IMR-90 (cell line): ENCODE measurements at regions not wholly inside any gene's neighbourhood (a gene's known extent, or its start where the extent isn't known, plus 50 kb on each side); places are given as distances from the start of the nearest gene placed in this dataset.

Experiments
- ATAC-seq: fragments of 200-7000 bp; cut with Tn5 transposase; 2 replicates; pipeline ENCODE4 v1.9.1; 2020; ENCODE audit warnings: low read depth, mild to moderate bottlenecking, moderate library complexity
- BruUV-seq: library from RNA; stranded (reverse); fragments of 400-500 nt; replicated peaks from 2 replicates; lab custom pipeline; 2021; lab: Mats Ljungman, UMichigan
- CTCF ChIA-PET: fragments of 300-600 bp; formaldehyde crosslinking; extraction: SDS; loops from one replicate; lab custom pipeline; 2021; ENCODE audit warnings: antibody characterized with exemption; lab: Yijun Ruan, JAX
- POLR2A ChIA-PET: fragments of 300-600 bp; sonication (Branson Sonifier 250); formaldehyde crosslinking; loops from one replicate; lab custom pipeline; 2022; ENCODE audit warnings: antibody characterized with exemption; ENCODE audit not compliant: unreplicated experiment; lab: Charles Lee
- DNase-seq: peaks from one replicate; pipeline ENCODE4 v3.0.0; 2013
- H2AFZ ChIP-seq: replicated peaks from 2 replicates; pipeline ENCODE3; 2013; ENCODE audit warnings: low read length, mild to moderate bottlenecking; ENCODE audit not compliant: poor library complexity
- H2AK5ac ChIP-seq: 2 replicates; pipeline ENCODE4 v1.6.1; 2013; ENCODE audit warnings: low read depth, low read length, inconsistent platforms
- H2AK9ac ChIP-seq: replicated peaks from 2 replicates; pipeline ENCODE3; 2013; ENCODE audit warnings: mild to moderate bottlenecking, low read depth, low read length, moderate library complexity; ENCODE audit not compliant: poor library complexity
- H2BK120ac ChIP-seq: 2 replicates; pipeline ENCODE4 v1.6.1; 2013; ENCODE audit warnings: low read depth, low read length, inconsistent platforms
- H2BK15ac ChIP-seq: 3 replicates; pipeline ENCODE4 v1.6.1; 2013; ENCODE audit warnings: low read depth, low read length, inconsistent platforms
- H2BK20ac ChIP-seq: 2 replicates; pipeline ENCODE4 v1.6.1; 2013; ENCODE audit warnings: low read depth, mild to moderate bottlenecking, inconsistent platforms, low read length, moderate library complexity
- H2BK5ac ChIP-seq: 2 replicates; pipeline ENCODE4 v1.6.1; 2013; ENCODE audit warnings: mild to moderate bottlenecking, low read depth, low read length, inconsistent platforms; ENCODE audit not compliant: poor library complexity, severe bottlenecking
- H3K14ac ChIP-seq: replicated peaks from 2 replicates; pipeline ENCODE4 v1.6.1; 2013; ENCODE audit warnings: low read depth, low read length, inconsistent platforms
- H3K18ac ChIP-seq: 2 replicates; pipeline ENCODE4 v1.6.1; 2013; ENCODE audit warnings: low read depth, low read length, control low read depth
- H3K23ac ChIP-seq: 2 replicates; pipeline ENCODE4 v1.6.1; 2013; ENCODE audit warnings: low read depth, low read length, inconsistent platforms
- H3K27ac ChIP-seq: 2 replicates; pipeline ENCODE4 v1.5.1; 2013; ENCODE audit warnings: mild to moderate bottlenecking, control low read depth, low read length; ENCODE audit not compliant: insufficient read depth
- H3K27me3 ChIP-seq: 2 replicates; pipeline ENCODE4 v1.6.1; 2013; ENCODE audit warnings: low read length; ENCODE audit not compliant: control insufficient read depth, insufficient read depth
- H3K36me3 ChIP-seq: 2 replicates; pipeline ENCODE4 v1.6.1; 2013; ENCODE audit warnings: low read length, mixed read lengths; ENCODE audit not compliant: control insufficient read depth, insufficient read depth
- H3K4ac ChIP-seq: 2 replicates; pipeline ENCODE4 v1.6.1; 2013; ENCODE audit warnings: low read depth, low read length, inconsistent platforms
- H3K4me1 ChIP-seq: 2 replicates; pipeline ENCODE4 v1.6.1; 2013; ENCODE audit warnings: low read length, mixed read lengths; ENCODE audit not compliant: control insufficient read depth, insufficient read depth
- H3K4me2 ChIP-seq: 2 replicates; pipeline ENCODE4 v1.6.1; 2013; ENCODE audit warnings: low read depth, mild to moderate bottlenecking, control low read depth, low read length, moderate library complexity
- H3K4me3 ChIP-seq: 2 replicates; pipeline ENCODE4 v1.5.1; 2013; ENCODE audit warnings: low read depth, mild to moderate bottlenecking, control low read depth, low read length, moderate library complexity; ENCODE audit not compliant: insufficient read depth
- H3K56ac ChIP-seq: 2 replicates; pipeline ENCODE4 v1.6.1; 2013; ENCODE audit warnings: low read length, inconsistent platforms; ENCODE audit not compliant: insufficient read depth; ENCODE audit errors: extremely low read depth
- H3K79me1 ChIP-seq, 2 experiments: 2 replicates each; pipeline ENCODE4 v1.6.1; 2013; ENCODE audit warnings: low read length in 2 of 2, inconsistent platforms in 1 of 2, low read depth in 1 of 2
- H3K9ac ChIP-seq: 2 replicates; pipeline ENCODE4 v1.6.1; 2013; ENCODE audit warnings: low read depth, low read length, control low read depth
- H3K9me1 ChIP-seq: 2 replicates; pipeline ENCODE4 v1.6.1; 2013; ENCODE audit warnings: low read length, inconsistent platforms; ENCODE audit not compliant: insufficient read depth
- H3K9me3 ChIP-seq: 2 replicates; pipeline ENCODE4 v1.6.1; 2013; ENCODE audit warnings: low read length; ENCODE audit not compliant: control insufficient read depth, insufficient read depth
- H4K20me1 ChIP-seq: 2 replicates; pipeline ENCODE4 v1.6.1; 2013; ENCODE audit warnings: low read length, inconsistent platforms; ENCODE audit not compliant: insufficient read depth
- H4K5ac ChIP-seq: 2 replicates; pipeline ENCODE4 v1.6.1; 2013; ENCODE audit warnings: mild to moderate bottlenecking, low read depth, low read length, control low read depth
- H4K8ac ChIP-seq, 2 experiments: 2 replicates each; pipeline ENCODE4 v1.6.1; 2013; ENCODE audit warnings: low read depth in 2 of 2, low read length in 2 of 2, control low read depth in 1 of 2, inconsistent platforms in 1 of 2
- H4K91ac ChIP-seq: 2 replicates; pipeline ENCODE4 v1.6.1; 2013; ENCODE audit warnings: low read depth, low read length, inconsistent platforms; ENCODE audit not compliant: insufficient read depth
- BHLHE40 ChIP-seq: fragments of 150-350 bp; IDR thresholded peaks from 2 replicates; pipeline ENCODE4 v1.6.1; 2016; ENCODE audit warnings: mild to moderate bottlenecking, low read depth, low read length
- CEBPB ChIP-seq: IDR thresholded peaks from 2 replicates; pipeline ENCODE4 v1.6.1; 2012; ENCODE audit warnings: low read depth, low read length, improper control_type of control experiment
- CHD1 ChIP-seq: IDR thresholded peaks from 2 replicates; pipeline ENCODE4 v1.6.1; 2012; ENCODE audit warnings: low read depth, low read length, improper control_type of control experiment
- CTCF ChIP-seq: conservative IDR thresholded peaks from 2 replicates; pipeline ENCODE4 v1.5.1; 2012; ENCODE audit warnings: mild to moderate bottlenecking, low read depth, low read length, improper control_type of control experiment
- ELK1 ChIP-seq: fragments of 150-350 bp; IDR thresholded peaks from 2 replicates; pipeline ENCODE4 v1.6.1; 2016; ENCODE audit warnings: low read depth, mild to moderate bottlenecking, low read length, moderate library complexity, borderline replicate concordance
- MAFK ChIP-seq: IDR thresholded peaks from 2 replicates; pipeline ENCODE4 v1.6.1; 2012; ENCODE audit warnings: low read depth, low read length, improper control_type of control experiment
- MAZ ChIP-seq: IDR thresholded peaks from 2 replicates; pipeline ENCODE4 v1.6.1; 2012; ENCODE audit warnings: low read depth, mild to moderate bottlenecking, low read length, improper control_type of control experiment, moderate library complexity, borderline replicate concordance
- MXI1 ChIP-seq: IDR thresholded peaks from 2 replicates; pipeline ENCODE4 v1.6.1; 2012; ENCODE audit warnings: low read depth, mild to moderate bottlenecking, low read length, moderate library complexity, borderline replicate concordance
- NFE2L2 ChIP-seq: fragments of 150-350 bp; IDR thresholded peaks from 2 replicates; pipeline ENCODE4 v1.6.1; 2016; ENCODE audit warnings: low read depth, mild to moderate bottlenecking, low read length
- POLR2A ChIP-seq: IDR thresholded peaks from 2 replicates; pipeline ENCODE4 v1.6.1; 2012; ENCODE audit warnings: mild to moderate bottlenecking, low read depth, low read length
- RAD21 ChIP-seq: IDR thresholded peaks from 2 replicates; pipeline ENCODE4 v1.6.1; 2012; ENCODE audit warnings: low read length, improper control_type of control experiment
- RCOR1 ChIP-seq: IDR thresholded peaks from 2 replicates; pipeline ENCODE4 v1.6.1; 2012; ENCODE audit warnings: mild to moderate bottlenecking, low read length, improper control_type of control experiment; ENCODE audit not compliant: insufficient replicate concordance
- RFX5 ChIP-seq: IDR thresholded peaks from 2 replicates; pipeline ENCODE4 v1.8.0; 2012; ENCODE audit warnings: low read depth, mild to moderate bottlenecking, low read length, moderate library complexity
- SMC3 ChIP-seq: fragments of 150-350 bp; IDR thresholded peaks from 2 replicates; pipeline ENCODE4 v1.6.1; 2016; ENCODE audit warnings: low read depth, mild to moderate bottlenecking, antibody characterized with exemption, low read length, moderate library complexity
- USF2 ChIP-seq: fragments of 150-350 bp; IDR thresholded peaks from 2 replicates; pipeline ENCODE4 v1.6.1; 2017; ENCODE audit warnings: mild to moderate bottlenecking, antibody characterized with exemption, low read length, low read depth
- dilution Hi-C: fragments of 300-500 bp; cut with HindIII; formaldehyde crosslinking; loops from one replicate; pipeline ENCODE4 v1.14.3; 2018; ENCODE audit warnings: low sequenced_read_pairs; ENCODE audit not compliant: unreplicated experiment
- in situ Hi-C: fragments of 300-500 bp; cut with MboI; formaldehyde crosslinking; loops from 3 replicates; pipeline ENCODE4 v1.14.3; 2019; ENCODE audit warnings: low sequenced_read_pairs, inconsistent platforms, mixed read lengths
- intact Hi-C: fragments of 100-400 bp; cut with micrococcal nuclease; formaldehyde crosslinking; loops from 2 replicates; pipeline ENCODE4 v1.10.0; 2022

- H2BK15ac ChIP-seq = no peak overlapping the region
- H3K14ac ChIP-seq = no peak overlapping the region
- H3K18ac ChIP-seq = no peak overlapping the region
- no peak overlapping the region for H3K4ac ChIP-seq
- no peak overlapping the region for H2AK9ac ChIP-seq
- ATAC-seq = no peak
- H2BK120ac ChIP-seq = no peak overlapping the region
- no peaks in the 10 kb centered on the region for H3K27me3 ChIP-seq
- H4K20me1 ChIP-seq = no peaks in the 10 kb centered on the region
- ChIA-PET CTCF (no interaction called here), POLR2A (no interaction called here)
- no peak overlapping the region for H3K4me3 ChIP-seq
- no peak overlapping the region for H2AK5ac ChIP-seq
- DNase-seq = no peak
- no peak overlapping the region for H3K27ac ChIP-seq
- no peaks in the 10 kb centered on the region for H3K79me1 ChIP-seq
- dilution Hi-C loops (no loop called here), in situ Hi-C loops (no loop called here), intact Hi-C loops (no loop called here)
- no peaks in the 10 kb centered on the region for H3K36me3 ChIP-seq
- no peak overlapping the region for H4K8ac ChIP-seq
- H4K91ac ChIP-seq = no peak overlapping the region
- no peak overlapping the region for H3K23ac ChIP-seq
- H2AFZ ChIP-seq = no peak overlapping the region
- TF ChIP-seq RCOR1 (no peak), RAD21 (no peak), NFE2L2 (no peak), RFX5 (no peak), SMC3 (no peak), CEBPB (no peak), POLR2A (no peak), MAFK (no peak), MAZ (no peak), ELK1 (no peak), BHLHE40 (no peak), USF2 (no peak), CHD1 (no peak), MXI1 (no peak), CTCF (no peak)
- H3K4me2 ChIP-seq = no peak overlapping the region
- no peak overlapping the region for H3K9ac ChIP-seq
- no peak overlapping the region for H3K56ac ChIP-seq
- no peak overlapping the region for H2BK5ac ChIP-seq
- H2BK20ac ChIP-seq = no peak overlapping the region
- 0 out of 2 replicates have a peak, but pooled peaks cover 4% of the 10 kb centered on the region for H3K9me3 ChIP-seq
- no peaks in the 10 kb centered on the region for H3K4me1 ChIP-seq
- H3K9me1 ChIP-seq = no peaks in the 10 kb centered on the region
- H4K5ac ChIP-seq = no peak overlapping the region
- no TSS peak for BruUV-seq
Measured at GRCh38 chr4:160492181-160492580, 1389.3 kb downstream of the RAPGEF2 start.
